ENCODE measurements at regions not wholly inside any gene's neighbourhood (a gene's known extent, or its start where the extent isn't known, plus 50 kb on each side); places are given as distances from the start of the nearest gene placed in this dataset.

DNA sequence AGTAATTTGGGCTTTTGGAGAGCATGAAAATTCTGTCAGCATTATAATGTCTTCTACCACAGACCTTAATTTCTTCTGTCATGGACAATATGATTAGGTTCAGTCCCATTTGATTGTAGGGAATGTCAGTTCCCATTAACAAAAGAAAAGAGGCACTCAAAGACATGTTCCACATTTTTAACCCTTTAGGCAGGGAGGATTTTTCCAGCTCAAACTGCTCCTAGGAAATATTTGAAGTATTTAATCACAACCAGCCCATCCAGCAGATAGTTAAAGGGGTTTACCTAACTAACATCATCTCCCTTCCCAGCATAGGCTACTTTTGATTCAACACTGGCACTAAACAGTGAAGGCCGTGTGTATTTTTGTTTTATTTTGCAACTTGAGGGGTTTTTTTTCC is 256.0 kb downstream of the DHX15 start:
- WGBS = 69% methylated on average over 1 of the region's 1 CpG
- TF ChIP-seq HNF4A (conservative IDR thresholded peaks at IDR 0.05) (no peak), TAF1 (conservative IDR thresholded peaks at IDR 0.05) (no peak), RXRA (IDR thresholded peaks at IDR 0.05) (no peak), SP1 (IDR thresholded peaks at IDR 0.05) (no peak), EGR1 (IDR thresholded peaks at IDR 0.05; ENCODE audit: low read depth in 2 of 2) (no peak), FOXA2 (IDR thresholded peaks at IDR 0.05) (no peak), RAD21 (IDR thresholded peaks at IDR 0.05) (no peak), GABPA (IDR thresholded peaks at IDR 0.05 in 1 of 2, conservative IDR thresholded peaks at IDR 0.05 in 1 of 2) (no peak), HNF4G (IDR thresholded peaks at IDR 0.05) (no peak), FOXA1 (IDR thresholded peaks at IDR 0.05) (no peak), JUND (IDR thresholded peaks at IDR 0.05) (no peak), YY1 (IDR thresholded peaks at IDR 0.05) (no peak), NR2F2 (IDR thresholded peaks at IDR 0.05) (no peak)
- TF ChIP-seq, protein P1, sequence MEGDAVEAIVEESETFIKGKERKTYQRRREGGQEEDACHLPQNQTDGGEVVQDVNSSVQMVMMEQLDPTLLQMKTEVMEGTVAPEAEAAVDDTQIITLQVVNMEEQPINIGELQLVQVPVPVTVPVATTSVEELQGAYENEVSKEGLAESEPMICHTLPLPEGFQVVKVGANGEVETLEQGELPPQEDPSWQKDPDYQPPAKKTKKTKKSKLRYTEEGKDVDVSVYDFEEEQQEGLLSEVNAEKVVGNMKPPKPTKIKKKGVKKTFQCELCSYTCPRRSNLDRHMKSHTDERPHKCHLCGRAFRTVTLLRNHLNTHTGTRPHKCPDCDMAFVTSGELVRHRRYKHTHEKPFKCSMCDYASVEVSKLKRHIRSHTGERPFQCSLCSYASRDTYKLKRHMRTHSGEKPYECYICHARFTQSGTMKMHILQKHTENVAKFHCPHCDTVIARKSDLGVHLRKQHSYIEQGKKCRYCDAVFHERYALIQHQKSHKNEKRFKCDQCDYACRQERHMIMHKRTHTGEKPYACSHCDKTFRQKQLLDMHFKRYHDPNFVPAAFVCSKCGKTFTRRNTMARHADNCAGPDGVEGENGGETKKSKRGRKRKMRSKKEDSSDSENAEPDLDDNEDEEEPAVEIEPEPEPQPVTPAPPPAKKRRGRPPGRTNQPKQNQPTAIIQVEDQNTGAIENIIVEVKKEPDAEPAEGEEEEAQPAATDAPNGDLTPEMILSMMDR (IDR thresholded peaks at IDR 0.05; ENCODE audit: low read depth, low read length, missing input control) = no peak
- TF ChIP-seq, protein P2, sequence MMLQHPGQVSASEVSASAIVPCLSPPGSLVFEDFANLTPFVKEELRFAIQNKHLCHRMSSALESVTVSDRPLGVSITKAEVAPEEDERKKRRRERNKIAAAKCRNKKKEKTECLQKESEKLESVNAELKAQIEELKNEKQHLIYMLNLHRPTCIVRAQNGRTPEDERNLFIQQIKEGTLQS (IDR thresholded peaks at IDR 0.05) = no peak
- TF ChIP-seq, protein P3, sequence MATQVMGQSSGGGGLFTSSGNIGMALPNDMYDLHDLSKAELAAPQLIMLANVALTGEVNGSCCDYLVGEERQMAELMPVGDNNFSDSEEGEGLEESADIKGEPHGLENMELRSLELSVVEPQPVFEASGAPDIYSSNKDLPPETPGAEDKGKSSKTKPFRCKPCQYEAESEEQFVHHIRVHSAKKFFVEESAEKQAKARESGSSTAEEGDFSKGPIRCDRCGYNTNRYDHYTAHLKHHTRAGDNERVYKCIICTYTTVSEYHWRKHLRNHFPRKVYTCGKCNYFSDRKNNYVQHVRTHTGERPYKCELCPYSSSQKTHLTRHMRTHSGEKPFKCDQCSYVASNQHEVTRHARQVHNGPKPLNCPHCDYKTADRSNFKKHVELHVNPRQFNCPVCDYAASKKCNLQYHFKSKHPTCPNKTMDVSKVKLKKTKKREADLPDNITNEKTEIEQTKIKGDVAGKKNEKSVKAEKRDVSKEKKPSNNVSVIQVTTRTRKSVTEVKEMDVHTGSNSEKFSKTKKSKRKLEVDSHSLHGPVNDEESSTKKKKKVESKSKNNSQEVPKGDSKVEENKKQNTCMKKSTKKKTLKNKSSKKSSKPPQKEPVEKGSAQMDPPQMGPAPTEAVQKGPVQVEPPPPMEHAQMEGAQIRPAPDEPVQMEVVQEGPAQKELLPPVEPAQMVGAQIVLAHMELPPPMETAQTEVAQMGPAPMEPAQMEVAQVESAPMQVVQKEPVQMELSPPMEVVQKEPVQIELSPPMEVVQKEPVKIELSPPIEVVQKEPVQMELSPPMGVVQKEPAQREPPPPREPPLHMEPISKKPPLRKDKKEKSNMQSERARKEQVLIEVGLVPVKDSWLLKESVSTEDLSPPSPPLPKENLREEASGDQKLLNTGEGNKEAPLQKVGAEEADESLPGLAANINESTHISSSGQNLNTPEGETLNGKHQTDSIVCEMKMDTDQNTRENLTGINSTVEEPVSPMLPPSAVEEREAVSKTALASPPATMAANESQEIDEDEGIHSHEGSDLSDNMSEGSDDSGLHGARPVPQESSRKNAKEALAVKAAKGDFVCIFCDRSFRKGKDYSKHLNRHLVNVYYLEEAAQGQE (IDR thresholded peaks at IDR 0.05) = no peak
- TF ChIP-seq, protein P4, sequence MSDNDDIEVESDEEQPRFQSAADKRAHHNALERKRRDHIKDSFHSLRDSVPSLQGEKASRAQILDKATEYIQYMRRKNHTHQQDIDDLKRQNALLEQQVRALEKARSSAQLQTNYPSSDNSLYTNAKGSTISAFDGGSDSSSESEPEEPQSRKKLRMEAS (IDR thresholded peaks at IDR 0.05) = no peak
- H3K4me3 ChIP-seq (ENCODE audit: low read depth in 1 of 3, low read length in 3 of 3) = no peak overlapping the region
- no peak overlapping the region for H3K27ac ChIP-seq (ENCODE audit: low read depth in 1 of 2, low read length in 2 of 2)
- no peaks in the 10 kb centered on the region for H3K27me3 ChIP-seq (ENCODE audit: control insufficient read depth in 4 of 4, insufficient read depth in 4 of 4, low read length in 3 of 4)
- no peak for DNase-seq (ENCODE audit: low spot score)
- no peaks in the 10 kb centered on the region for H3K9me3 ChIP-seq (ENCODE audit: control insufficient read depth in 4 of 4, low read length in 3 of 4)
- no peaks in the 10 kb centered on the region for H3K36me3 ChIP-seq (ENCODE audit: control insufficient read depth in 4 of 4, insufficient read depth in 3 of 4, low read depth in 1 of 4, low read length in 3 of 4)
- H3K4me1 ChIP-seq (ENCODE audit: control insufficient read depth in 4 of 4, insufficient read depth in 4 of 4, low read length in 3 of 4) = no peaks in the 10 kb centered on the region
- no peak overlapping the region for H3K9ac ChIP-seq (ENCODE audit: low read depth in 1 of 2, low read length in 2 of 2)

DNA sequence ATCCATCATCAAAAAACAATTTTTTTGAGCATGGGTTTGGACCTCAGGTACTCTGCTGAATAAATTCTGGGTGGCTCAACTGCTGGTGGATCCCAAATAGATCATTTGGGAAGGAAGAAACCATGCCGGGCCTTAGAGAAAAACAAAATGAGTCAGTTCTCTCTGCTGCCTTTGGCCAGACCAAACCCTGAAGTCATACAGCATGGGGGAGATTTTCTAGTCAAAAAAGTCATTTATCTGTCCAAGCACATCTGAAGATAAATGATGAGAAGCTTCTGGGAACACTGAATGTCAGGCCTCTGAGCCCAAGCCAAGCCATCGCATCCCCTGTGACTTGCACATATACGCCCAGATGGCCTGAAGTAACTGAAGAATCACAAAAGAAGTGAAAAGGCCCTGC is 261.4 kb downstream of the DHX15 start:
- no peaks in the 10 kb centered on the region for H3K27me3 ChIP-seq (ENCODE audit: control insufficient read depth in 4 of 4, insufficient read depth in 4 of 4, low read length in 3 of 4)
- TF ChIP-seq NR2F2 (IDR thresholded peaks at IDR 0.05) = no peak
- no peak for TF ChIP-seq HNF4A (conservative IDR thresholded peaks at IDR 0.05)
- TF ChIP-seq, protein P1 (IDR thresholded peaks at IDR 0.05; ENCODE audit: low read depth, low read length, missing input control) = no peak
- no peak for TF ChIP-seq RXRA (IDR thresholded peaks at IDR 0.05)
- TF ChIP-seq SP1 (IDR thresholded peaks at IDR 0.05) = no peak
- TF ChIP-seq, protein P3 (IDR thresholded peaks at IDR 0.05) = no peak
- TF ChIP-seq EGR1 (IDR thresholded peaks at IDR 0.05; ENCODE audit: low read depth in 2 of 2) = no peak
- TF ChIP-seq GABPA (IDR thresholded peaks at IDR 0.05 in 1 of 2, conservative IDR thresholded peaks at IDR 0.05 in 1 of 2) = no peak
- TF ChIP-seq FOXA2 (IDR thresholded peaks at IDR 0.05) = no peak
- no peak for TF ChIP-seq TAF1 (conservative IDR thresholded peaks at IDR 0.05)
- H3K4me3 ChIP-seq (ENCODE audit: low read depth in 1 of 3, low read length in 3 of 3) = no peak overlapping the region
- H3K9me3 ChIP-seq (ENCODE audit: control insufficient read depth in 4 of 4, low read length in 3 of 4) = no peaks in the 10 kb centered on the region
- H3K4me1 ChIP-seq (ENCODE audit: control insufficient read depth in 4 of 4, insufficient read depth in 4 of 4, low read length in 3 of 4) = no peaks in the 10 kb centered on the region
- H3K27ac ChIP-seq (ENCODE audit: low read depth in 1 of 2, low read length in 2 of 2) = no peak overlapping the region
- no peaks in the 10 kb centered on the region for H3K36me3 ChIP-seq (ENCODE audit: control insufficient read depth in 4 of 4, insufficient read depth in 3 of 4, low read depth in 1 of 4, low read length in 3 of 4)
- DNase-seq (ENCODE audit: low spot score) = no peak
- WGBS = 97% methylated on average over 3 of the region's 3 CpGs
- H3K9ac ChIP-seq (ENCODE audit: low read depth in 1 of 2, low read length in 2 of 2) = no peak overlapping the region
